Skin of body (tissue), 1 donor: ENCODE measurements at regions not wholly inside any gene's neighbourhood (a gene's known extent, or its start where the extent isn't known, plus 50 kb on each side); places are given as distances from the start of the nearest gene placed in this dataset.
"Not testable (repeated sequence)": the region's sequence is repeated elsewhere in the genome, so short reads cannot be mapped to it uniquely, and the experiment has no call there.

Source experiments
- DNase-seq: peaks from one replicate; lab custom pipeline; 2025; lab: John Stamatoyannopoulos, UW

DNA sequence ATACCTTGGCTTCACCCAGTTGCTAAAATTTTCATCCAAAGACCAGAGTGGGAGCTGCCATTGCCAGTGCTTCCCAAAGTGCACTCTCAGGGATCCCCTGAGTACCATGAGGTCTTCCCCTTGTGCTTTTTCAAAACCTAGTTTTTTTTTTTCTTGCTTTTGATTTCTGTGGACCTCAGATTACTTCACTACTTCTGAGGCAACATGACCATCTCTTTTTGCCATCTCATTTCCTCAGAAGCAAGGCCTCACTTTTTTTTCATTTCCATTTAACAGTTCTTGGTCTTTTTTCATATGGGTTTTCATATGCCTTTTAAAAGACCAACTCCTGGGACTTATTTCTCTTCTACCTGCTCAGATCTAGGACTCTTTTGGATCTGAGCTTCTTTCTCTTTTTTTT, 64.1 kb upstream of the MMS22L start:
- no peak for DNase-seq

DNA sequence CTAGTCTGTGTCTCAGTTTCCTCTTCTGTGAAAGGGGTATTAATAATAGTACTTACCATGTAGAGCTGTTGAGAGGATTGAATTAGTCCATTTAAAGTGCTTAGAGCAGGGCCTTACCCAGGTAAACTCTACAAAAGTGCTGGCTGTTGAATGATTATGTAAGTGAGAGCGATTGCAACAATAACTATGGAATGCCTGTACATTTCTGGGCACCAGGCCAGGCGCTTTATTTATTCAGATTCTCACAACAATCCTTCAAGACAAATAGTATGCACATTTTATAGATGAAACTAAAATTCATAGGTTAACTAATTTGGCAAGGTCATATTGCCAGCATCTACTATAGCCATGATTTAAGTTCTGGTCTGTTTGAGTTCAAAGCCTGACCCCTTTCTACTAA, 78.3 kb upstream of the MMS22L start:
- no peak for DNase-seq

DNA sequence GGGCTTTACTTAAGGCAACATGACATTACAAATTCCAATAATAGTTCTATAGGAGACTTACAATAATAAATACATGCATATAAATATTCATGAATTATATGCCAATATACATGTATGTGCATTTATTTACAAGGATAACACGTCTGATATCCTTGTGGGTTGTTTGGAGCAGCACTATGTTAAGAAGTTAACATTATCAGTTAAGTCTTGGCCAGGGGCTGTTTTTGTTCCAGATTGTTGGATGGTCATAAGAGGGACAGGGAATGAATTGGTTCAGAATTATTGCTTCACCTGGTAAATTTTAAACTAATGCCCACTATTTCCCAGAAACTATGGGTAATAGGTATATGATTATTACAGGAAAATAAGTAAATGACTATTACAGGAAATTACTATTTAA, 81.3 kb upstream of the MMS22L start:
- no peak for DNase-seq

DNA sequence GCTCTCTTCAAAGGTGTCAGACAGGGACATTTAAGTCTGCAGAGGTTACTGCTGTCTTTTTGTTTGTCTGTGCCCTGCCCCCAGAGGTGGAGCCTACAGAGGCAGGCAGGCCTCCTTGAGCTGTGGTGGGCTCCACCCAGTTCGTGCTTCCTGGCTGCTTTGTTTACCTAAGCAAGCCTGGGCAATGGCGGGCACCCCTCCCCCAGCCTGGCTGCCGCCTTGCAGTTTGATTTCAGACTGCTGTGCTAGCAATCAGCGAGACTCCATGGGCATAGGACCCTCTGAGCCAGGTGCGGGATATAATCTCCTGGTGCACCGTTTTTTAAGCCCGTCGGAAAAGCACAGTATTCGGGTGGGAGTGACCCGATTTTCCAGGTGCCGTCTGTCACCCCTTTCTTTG, 99.1 kb upstream of the MMS22L start:
- DNase-seq, result not testable (repeated sequence)

DNA sequence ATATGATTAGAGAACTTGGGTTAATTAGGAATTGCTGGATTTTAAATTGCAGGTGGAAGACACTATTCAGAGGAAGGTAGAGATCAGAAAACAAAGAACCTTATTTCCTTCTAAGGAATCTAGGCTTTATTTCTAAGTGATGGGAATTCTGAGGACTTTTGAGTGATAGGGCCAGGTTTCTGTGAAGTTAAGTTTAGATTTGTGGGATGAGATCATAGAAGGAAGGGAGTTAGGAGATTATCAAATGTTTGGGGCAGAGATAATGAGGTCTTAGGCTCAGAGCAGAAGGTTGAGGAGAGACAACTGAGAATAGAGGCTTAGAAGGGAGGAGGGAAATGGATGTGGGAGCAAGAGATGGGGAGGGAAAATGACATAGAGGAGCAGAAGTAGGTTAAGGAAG, 109.7 kb upstream of the MMS22L start:
- no peak for DNase-seq

DNA sequence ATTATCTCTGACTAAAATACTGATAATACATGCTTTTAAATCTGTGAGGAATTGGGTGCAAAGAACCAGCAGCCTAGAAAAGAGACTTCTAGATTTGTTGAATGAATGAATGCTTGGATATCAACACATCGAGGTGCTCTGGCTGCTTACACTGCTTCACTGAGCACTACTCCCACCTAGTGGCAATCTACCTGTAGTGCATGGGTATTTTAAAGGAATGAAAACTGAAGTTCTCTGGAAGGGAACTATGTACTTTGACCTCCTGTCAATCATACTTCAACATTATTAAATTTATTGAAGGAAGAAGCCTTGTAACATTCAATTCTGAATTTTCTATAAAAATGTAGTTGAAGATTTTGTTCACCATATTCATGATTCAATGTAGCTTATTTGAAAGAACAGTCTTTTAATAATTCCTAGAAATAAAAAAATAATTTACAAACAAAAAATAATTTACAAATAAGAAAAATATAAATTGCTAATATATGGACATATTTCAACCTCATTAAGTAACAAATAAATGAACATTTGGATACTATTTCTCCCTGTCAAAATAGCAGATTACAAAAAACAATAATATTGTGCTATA, 111.2 kb upstream of the MMS22L start:
- DNase-seq, result peak; percentile 11

DNA sequence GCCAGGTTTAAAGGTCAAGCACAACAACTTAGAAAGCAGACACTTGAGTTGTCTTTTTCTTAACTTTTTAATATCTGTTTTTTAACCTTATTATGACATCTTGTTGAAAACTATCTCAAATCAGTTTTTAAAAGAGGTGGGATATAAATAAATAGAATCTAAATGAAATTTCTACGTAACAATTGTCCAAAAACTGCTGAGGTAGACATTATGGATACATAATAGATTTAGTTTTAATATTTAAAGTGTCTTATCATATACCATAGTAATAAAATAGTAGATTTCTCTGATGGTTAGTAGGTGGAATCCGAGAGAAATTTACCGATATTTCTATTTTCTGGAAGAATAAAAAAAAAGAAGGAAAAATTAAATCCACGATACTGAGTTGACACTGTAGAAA, 113.9 kb upstream of the MMS22L start:
- no peak for DNase-seq

DNA sequence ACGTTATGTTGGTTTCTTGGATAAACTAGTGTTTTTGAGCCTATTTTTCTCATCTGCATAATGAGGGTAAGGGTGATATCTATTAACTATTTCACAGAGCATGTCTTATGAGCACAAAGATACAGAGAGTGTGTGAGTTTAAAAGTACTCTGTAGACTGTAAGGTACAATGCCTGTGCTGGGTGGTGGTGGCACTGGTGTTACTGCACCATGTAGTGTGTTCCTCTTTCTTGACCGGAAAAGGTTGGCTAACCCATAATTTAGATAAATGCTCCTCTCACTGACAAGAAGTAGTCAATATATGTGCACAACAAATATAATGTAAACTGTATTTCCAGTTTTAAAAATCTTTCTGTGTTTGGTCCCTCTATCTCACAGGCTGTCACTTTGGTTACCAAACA, 116.2 kb upstream of the MMS22L start:
- no peak for DNase-seq

DNA sequence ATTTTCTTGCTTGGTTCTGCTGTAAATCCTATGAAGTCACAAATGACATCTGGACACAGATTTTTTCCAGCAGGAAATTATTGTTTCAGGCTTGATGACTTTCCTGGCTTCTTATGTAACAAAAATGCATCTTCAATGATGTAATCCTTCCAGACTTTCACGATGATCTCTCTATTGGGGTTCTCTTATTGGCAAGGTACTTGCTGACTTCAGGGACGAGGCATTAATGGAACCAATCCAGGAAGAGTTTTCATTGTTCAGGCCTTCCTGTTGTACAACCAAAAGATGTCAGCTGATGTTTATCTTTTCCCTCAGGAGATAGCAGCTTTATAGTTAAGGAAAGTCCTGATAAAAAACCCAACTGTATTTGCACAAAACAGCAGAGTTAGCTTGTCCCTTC, 118.5 kb upstream of the MMS22L start:
- DNase-seq, result peak; percentile 89

DNA sequence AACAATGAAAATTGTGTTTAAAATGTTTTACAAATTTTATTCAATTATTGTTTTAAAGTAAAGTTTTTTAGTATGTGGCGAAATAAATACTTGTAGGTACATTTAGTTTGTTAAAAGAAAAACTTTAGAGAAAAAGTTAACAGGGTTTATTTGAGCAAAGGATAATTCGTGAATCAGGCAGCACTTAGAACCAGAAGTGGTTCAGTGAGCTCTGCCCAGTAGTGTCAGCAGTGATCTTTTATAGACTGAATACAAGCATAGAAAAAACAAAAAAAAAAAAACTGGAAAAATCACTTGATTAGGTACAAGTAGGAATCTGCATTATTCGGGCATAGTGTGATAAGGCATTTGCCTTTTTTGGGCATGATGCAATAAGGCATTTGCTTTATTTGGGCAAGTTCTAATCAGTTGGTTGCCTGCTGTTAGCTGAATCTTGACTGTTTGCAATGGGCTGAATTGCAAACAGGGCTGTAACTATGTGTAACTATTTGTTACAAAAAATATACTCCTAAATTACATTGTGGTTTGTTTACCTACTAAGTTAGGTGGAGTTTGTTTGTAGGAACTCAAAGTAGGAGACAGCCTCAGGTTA, 122.9 kb upstream of the MMS22L start:
- DNase-seq, result no peak

DNA sequence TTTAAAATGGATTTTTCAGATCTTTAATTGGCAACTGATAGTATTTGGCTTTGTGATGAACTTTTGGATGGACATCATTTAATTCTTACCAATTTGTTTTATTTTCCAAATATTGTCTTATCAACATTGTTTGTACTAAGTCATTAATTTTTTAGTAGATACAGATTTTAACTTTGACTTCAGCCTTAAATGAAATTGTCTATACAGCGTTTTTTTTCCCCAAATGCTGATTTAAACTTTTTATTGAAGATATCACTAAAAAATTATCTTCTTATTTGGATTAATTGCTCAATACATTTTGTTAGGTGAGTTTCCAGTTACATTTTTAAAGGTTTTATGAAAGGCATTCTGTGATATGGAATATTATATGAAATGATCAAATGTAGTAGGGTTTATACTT, 123.6 kb upstream of the MMS22L start:
- no peak for DNase-seq

DNA sequence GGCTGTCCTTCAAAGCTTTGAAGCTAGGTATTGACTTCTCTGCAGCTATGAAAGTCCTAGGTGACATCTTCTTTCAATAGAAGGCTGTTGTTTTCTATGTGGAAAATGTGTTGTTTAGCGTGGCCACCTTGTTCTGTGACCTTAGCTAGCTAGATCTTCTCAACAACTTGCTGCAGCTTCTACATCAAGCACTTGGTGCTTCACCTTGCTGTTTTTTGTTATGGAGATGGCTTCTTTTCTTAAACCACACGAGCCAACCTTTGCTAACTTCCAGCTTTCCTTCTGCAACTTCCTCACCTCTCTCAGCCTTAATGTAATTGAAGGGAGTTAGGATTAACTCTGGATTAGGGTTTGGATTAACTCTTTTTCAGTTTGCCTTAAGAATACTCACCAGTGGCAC, 128.6 kb upstream of the MMS22L start:
- no peak for DNase-seq

DNA sequence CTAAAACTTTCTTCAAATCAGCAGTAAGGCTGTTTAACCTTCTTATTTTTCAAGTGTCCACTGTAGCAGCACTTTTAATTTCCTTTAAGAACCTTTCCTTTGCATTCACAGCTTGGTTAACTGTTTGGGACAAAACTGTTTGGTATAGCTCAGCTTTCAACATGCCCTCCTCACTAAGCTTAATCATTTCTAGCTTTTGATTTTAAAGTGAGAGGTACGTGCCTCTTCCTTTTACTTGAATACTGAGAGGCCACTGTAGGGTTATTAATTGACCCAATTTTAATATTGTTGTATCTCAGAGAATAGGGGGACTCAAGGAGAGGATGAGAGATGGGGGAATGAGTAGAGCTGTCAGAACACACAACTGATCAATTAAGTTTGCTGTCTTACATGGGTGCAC, 129.5 kb upstream of the MMS22L start:
- DNase-seq, result no peak

DNA sequence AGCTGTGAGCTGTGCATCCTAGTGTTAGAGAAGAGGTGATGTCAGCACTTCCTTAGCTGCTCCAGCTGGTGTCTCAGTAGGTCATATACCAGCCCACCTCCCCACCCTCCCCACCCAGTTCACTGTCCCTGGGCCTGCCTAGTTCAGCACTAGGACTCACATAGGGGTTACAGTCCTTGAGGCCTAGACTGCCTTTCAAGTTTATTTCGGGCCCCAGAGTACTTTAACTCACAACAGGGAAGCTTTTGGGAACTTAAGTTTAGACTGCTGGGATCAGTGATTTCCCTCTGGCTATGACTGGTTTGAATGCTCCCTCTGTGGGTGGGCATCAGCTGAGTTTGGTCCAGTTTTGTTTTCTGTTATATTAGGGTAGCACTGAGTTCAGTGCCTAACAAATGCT, 139.2 kb upstream of the MMS22L start:
- no peak for DNase-seq

DNA sequence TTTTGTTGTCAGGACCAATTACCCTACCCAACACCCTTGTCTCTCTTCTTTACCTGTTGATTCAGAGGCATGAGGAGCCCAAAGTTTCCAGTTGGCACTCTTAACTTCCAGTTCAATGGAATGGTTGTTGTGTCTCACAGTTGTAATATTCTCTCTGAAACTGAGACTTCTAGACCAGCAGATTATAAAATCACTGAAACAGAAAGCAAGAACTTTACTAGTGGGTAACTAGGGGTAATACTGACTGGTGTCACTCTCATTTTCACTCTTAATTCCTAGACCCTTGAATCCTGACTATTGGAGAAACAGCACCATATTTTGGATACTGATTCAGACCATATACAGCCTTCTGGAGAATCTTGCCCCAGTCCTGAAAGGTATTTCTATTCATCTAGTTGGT, 140.2 kb upstream of the MMS22L start:
- no peak for DNase-seq

DNA sequence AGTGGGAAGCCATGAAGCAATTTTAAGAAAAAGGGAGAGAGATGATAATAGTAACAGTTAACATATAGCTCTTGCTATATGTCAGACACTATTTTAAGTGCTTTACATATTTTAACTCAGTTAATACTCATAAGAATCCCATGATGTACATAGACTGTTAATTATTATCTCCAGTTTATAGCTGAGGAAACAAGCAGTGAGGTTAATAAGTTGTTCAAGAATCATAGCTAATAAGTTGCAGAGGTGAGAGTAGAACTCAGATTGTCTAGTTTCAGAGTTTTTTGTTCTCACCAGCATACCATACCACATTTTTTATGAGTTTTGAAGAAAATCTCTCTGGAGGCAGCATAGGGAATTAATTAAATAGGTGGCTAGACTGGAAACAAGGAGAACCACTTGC, 144.6 kb upstream of the MMS22L start:
- DNase-seq, result no peak

DNA sequence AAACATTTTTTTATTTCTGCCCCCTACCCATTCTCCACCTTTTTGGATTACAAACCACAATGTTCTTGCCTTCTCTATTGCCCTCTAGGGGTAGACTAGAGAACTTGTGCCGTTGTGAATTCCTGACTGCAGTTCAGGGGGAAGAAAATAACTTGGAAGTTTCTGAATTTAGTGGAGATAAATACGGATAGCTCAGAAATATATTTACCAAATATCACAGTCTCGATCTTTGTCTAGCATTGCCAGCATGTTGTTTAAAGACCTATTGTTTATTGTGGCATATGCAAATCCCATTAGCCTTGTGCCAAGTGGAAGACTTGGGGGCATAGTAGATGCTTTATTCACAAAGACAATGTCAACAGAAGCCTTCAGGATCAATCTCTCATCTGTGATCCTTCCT, 154.1 kb upstream of the MMS22L start:
- no peak for DNase-seq

DNA sequence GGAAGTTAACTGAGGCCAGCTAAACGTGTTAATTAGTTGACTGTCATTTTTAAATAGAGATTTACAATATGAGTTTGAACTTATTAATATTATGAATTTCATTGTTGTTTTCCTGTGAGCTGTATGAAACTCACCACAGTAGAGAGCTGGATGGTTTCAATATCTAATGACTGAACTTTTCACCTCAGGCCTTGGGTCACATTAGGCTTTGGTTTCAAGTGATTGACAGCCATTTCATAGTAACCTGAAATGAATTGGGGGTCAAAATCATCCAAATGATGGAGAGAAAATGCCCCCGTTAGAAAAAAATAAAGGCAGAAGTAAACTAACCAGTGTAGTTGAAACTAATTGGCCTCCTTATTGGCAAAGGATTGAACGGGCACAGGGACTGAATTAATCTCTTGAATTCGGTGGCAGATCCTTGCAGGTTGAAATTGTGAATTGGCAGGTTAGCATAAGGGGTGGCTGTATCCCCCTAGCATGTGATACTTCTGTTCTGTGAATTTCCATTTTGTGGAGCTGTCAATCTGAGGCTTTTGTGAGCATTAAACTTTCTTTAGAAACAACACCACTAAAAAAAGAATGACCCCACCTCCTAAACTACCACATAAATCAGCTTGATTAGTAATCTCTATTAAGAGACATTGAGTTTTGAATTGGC, 155.1 kb upstream of the MMS22L start:
- DNase-seq, result no peak

DNA sequence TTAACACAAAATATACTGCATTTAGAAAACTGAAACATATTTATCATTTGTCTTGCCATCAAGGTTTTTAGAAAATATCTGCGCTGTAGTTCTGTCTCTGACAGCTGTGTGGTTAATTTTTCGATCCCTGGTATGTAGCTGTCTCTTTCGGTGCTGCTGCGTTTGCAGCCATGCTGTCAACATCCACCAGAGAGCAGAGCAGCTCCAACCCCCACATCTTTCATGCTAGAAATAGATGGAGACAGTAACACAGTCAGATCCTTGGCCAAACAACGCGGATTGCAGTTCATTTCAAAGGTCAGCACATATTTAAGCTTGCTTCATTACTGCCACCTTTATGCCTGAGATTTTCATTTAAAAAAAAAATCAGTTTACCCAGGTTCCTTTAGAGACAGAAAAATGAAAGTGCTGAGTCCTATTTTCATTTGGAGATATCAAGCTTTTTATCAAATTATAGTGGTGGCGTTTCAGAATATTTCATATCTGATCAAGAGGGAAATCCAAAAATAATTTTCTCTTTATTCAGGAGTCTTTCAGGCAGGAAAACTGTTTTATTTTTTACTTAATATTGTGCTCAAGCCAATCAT, 157.7 kb upstream of the MMS22L start:
- DNase-seq, result peak; percentile 2

DNA sequence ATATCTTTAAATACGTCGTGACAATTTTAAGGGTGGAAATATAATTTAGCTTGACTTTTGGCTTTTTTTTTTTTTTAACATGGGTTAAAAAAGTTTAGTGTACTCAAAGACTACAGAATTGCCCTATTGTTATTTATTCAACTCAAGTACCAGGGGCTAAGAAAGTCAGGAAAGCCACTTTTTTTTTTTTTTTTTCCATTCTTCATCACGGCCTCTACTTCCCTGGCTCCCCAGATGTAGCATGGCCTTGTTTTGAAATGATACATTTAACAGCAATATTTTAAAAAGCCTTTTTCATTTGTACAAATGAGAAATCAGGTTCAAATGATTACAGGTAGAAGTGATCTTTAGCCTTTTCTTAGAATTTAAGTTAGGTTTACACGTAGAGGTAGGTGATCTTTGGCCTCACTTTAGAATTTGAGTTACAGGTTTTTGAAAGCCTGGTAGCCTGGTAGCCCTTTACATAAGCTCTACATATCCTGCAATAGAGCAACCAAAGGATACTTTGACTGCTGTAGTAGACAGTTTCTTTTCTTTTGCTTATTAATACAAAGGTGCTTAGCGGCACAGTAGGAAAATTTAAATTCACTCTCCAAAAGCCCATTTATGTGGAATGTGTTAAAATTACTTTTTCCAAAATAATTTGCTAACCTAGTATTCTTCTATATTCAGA, 160.5 kb upstream of the MMS22L start:
- no peak for DNase-seq

DNA sequence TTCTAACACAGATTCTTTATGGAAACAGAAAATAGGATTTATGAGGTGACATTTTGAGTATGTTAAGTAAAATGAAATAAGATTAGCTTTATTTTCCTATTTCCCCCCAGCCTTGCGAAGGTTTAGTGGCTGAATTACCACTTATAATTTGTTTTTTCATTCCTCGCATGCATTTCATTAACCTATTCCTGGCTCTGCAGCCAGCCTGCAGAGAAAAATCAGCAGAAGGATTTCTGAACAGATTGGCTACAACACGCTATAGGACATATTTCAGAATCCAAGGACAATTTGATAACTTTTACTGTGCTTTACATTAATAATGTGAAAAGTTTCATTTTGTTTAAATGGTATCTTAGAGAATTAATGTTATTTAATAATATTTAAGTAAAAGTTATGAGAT, 162.4 kb upstream of the MMS22L start:
- DNase-seq, result no peak

DNA sequence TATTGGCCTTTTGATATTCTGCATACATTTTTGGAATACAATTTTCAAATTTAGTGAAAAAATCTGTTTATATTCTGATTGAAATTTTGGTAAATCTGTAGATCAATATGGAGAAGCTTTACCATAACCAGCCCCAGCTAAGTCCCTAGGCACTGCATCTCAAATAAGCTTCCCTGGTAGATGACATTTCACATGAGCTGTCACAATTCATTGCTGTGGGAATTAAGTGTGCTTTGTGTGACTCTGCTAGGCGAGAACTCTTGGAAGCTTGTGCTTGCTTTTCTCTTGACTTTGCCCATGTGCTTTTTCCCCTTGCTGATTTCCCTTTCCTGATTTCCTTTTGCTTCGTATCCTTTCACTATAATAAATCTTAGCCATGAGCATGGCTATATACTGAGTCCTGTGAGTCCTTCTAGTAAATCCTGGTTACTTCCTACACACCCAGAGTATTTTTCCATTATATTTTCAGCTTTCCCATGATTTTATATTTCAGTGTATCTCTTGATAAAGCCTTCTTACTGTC, 166.5 kb upstream of the MMS22L start:
- DNase-seq, result no peak
